K562 (cell line): ENCODE measurements at regions not wholly inside any gene's neighbourhood (a gene's known extent, or its start where the extent isn't known, plus 50 kb on each side); places are given as distances from the start of the nearest gene placed in this dataset.

Experiments
- ATAC-seq: fragments of 200-7000 bp; cut with Tn5 transposase; 3 replicates; pipeline ENCODE4 v1.9.1; 2020; ENCODE audit warnings: moderate library complexity
- BruUV-seq: library from RNA; stranded (reverse); fragments of 400-500 nt; replicated peaks from 2 replicates; lab custom pipeline; 2021; lab: Mats Ljungman, UMichigan
- CTCF ChIA-PET: fragments of 300-600 bp; formaldehyde crosslinking; extraction: SDS; loops from one replicate; lab custom pipeline; 2021; ENCODE audit warnings: low intra/inter-chr PET ratio; lab: Yijun Ruan, JAX
- POLR2A ChIA-PET: fragments of 300-600, 350-650 bp; sonication (Branson Sonifier 250); formaldehyde crosslinking; extraction: SDS; loops from one replicate; lab custom pipeline; 2021; ENCODE audit warnings: antibody characterized with exemption, inconsistent platforms; lab: Yijun Ruan, JAX
- DNase-seq, 4 experiments: peaks; one replicate each; pipeline versions ENCODE4 v3.0.0 to v3.0.0-alpha.2; 2011 to 2018; ENCODE audit warnings: low spot score in 3 of 4, mixed read lengths in 3 of 4; ENCODE audit errors: extremely low read depth in 1 of 4
- FAIRE-seq: peaks from 2 replicates; lab custom pipeline; 2011; peaks lifted over from hg19 to GRCh38; lab: Jason Lieb, UNC
- H2AFZ ChIP-seq: 2 replicates; pipeline ENCODE4 v1.6.0; 2011; ENCODE audit warnings: low read depth, low read length, control low read depth, inconsistent platforms
- H3K27ac ChIP-seq: fragments of 200-600 bp; 3 replicates; pipeline ENCODE4 v1.8.0; 2011; ENCODE audit warnings: low read depth, mild to moderate bottlenecking, control low read depth, inconsistent platforms, low read length, moderate library complexity, mixed read lengths; ENCODE audit errors: extremely low read depth
- H3K27me3 ChIP-seq, 2 experiments: fragments of 300-600 bp in 1 of 2; 2 replicates in 1 of 2; 3 replicates in 1 of 2; pipeline versions ENCODE4 v1.6.0 to v1.8.0; 2011; ENCODE audit warnings: inconsistent platforms in 2 of 2, low read length in 2 of 2, mild to moderate bottlenecking in 1 of 2, mixed read lengths in 1 of 2, moderate library complexity in 1 of 2; ENCODE audit not compliant: control insufficient read depth in 2 of 2, insufficient read depth in 2 of 2
- H3K36me3 ChIP-seq: fragments of 300-600 bp; 3 replicates; pipeline ENCODE4 v1.8.0; 2011; ENCODE audit warnings: mild to moderate bottlenecking, low read length, inconsistent platforms; ENCODE audit not compliant: control insufficient read depth, insufficient read depth
- H3K4me1 ChIP-seq, 2 experiments: fragments of 200-600 bp in 1 of 2; replicated peaks in 1 of 2; 2 replicates in 1 of 2; 3 replicates in 1 of 2; pipeline versions ENCODE4 v1.5.1 to v1.8.0; 2011; ENCODE audit warnings: inconsistent platforms in 2 of 2, low read length in 2 of 2, mild to moderate bottlenecking in 1 of 2, mixed read lengths in 1 of 2, moderate library complexity in 1 of 2; ENCODE audit not compliant: control insufficient read depth in 2 of 2, insufficient read depth in 2 of 2
- H3K4me2 ChIP-seq: 2 replicates; pipeline ENCODE4 v1.6.1; 2011; ENCODE audit warnings: low read length, control low read depth, inconsistent platforms, mixed read lengths; ENCODE audit not compliant: insufficient read depth
- H3K4me3 ChIP-seq: fragments of 200-600 bp; sonication (generic), shearing (Covaris generic); 2 replicates; pipeline ENCODE4 v1.5.1; 2016; ENCODE audit warnings: control low read depth, inconsistent platforms
- H3K79me2 ChIP-seq: fragments of 200-600 bp; 3 replicates; pipeline ENCODE4 v1.8.0; 2011; ENCODE audit warnings: low read length, inconsistent platforms; ENCODE audit not compliant: control insufficient read depth, insufficient read depth
- H3K9ac ChIP-seq, 2 experiments: 2 replicates each; pipeline versions ENCODE4 v1.6.0 to v1.6.1; 2011; ENCODE audit warnings: low read depth in 2 of 2, low read length in 2 of 2, control low read depth in 1 of 2, inconsistent platforms in 1 of 2, mild to moderate bottlenecking in 1 of 2, mixed read lengths in 1 of 2; ENCODE audit not compliant: insufficient read depth in 1 of 2
- H3K9me1 ChIP-seq: one replicate; pipeline ENCODE4 v1.6.0; 2011; ENCODE audit warnings: inconsistent platforms, mild to moderate bottlenecking, low read length, moderate library complexity; ENCODE audit not compliant: control insufficient read depth, insufficient read depth
- H3K9me3 ChIP-seq: replicated peaks from 2 replicates; pipeline ENCODE4 v1.5.1; 2011; ENCODE audit warnings: low read depth, low read length, inconsistent platforms; ENCODE audit not compliant: control insufficient read depth, insufficient read depth
- H4K20me1 ChIP-seq: replicated peaks from 2 replicates; pipeline ENCODE4 v1.6.1; 2011; ENCODE audit warnings: low read length, inconsistent platforms, mixed read lengths; ENCODE audit not compliant: control insufficient read depth, insufficient read depth
- IRF9 ChIP-seq: fragments of 450-650 bp; IDR thresholded peaks from 2 replicates; pipeline ENCODE4 v1.6.1; 2016; ENCODE audit warnings: missing biosample characterization, missing genetic modification characterization
- MLLT1 ChIP-seq, 2 experiments: fragments of 450-650 bp; IDR thresholded peaks; 2 replicates each; pipeline ENCODE4 v1.6.1; 2016
- ZNF717 ChIP-seq: fragments of 250-450 bp; sonication (Bioruptor Pico); IDR thresholded peaks from 2 replicates; pipeline ENCODE4 v1.5.0; 2021
- ZNF77 ChIP-seq: fragments of 250-450 bp; sonication (Bioruptor Pico); IDR thresholded peaks from 2 replicates; pipeline ENCODE4 v1.5.0; 2020
- WGBS: fragments of 100-300 bp; shearing (Covaris generic); methylation state at CpG from one replicate; pipeline ENCODE4 v1.1.6; 2016; ENCODE audit warnings: low coverage, mixed read lengths; ENCODE audit not compliant: insufficient coverage; ENCODE audit errors: missing lambda C conversion rate; 5-methylcytosine and 5-hydroxymethylcytosine counted together
- in situ Hi-C: fragments of 300-500 bp; cut with MboI; formaldehyde crosslinking; loops from 4 replicates; pipeline ENCODE4 v1.15.0; 2018; ENCODE audit warnings: inconsistent platforms, mixed read lengths
- intact Hi-C: fragments of 100-400 bp; cut with micrococcal nuclease; formaldehyde crosslinking; loops from 2 replicates; pipeline ENCODE4 v1.14.2; 2022

GRCh38 chr20:41881466-41882046 is 263.4 kb upstream of the CHD6 start (continued):
- TF ChIP-seq ZNF717 (CRISPR knock-in tag) (no peak), IRF9 (no peak), MLLT1 (IDR thresholded peaks at IDR 0.05) (no peak)

DNA sequence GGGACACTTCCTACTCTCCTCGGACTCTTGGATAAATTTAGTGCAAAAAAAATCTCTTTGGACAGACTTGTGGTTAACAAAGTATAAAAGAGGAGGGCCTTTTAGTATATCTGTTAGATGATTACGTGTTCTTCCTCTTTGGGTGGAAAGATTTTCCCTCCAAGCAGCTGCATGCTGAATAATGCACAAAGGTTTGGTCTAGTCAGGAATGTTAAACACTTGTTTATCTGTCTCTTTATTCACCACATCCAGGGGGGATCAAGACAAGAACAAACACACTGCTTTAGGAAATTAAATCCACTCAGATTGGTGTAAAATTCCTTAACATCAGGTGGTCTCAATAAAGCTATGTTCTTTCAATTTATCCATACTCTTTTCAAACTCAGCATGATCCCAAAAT is 260.9 kb upstream of the CHD6 start:
- Histone ChIP-seq H3K9me3 (no peaks in the 10 kb centered on the region), H3K4me3 (no peak overlapping the region), H3K36me3 (no peaks in the 10 kb centered on the region), H4K20me1 (no peaks in the 10 kb centered on the region), H3K4me1 (no peaks in the 10 kb centered on the region), H2AFZ (no peak overlapping the region), H3K4me2 (no peak overlapping the region), H3K79me2 (no peaks in the 10 kb centered on the region), H3K9ac (no peak overlapping the region), H3K27me3 (0 out of 5 replicates have a peak, but pooled peaks cover 0 to 2% of the 10 kb centered on the region in 2 experiments), H3K9me1 (no peaks in the 10 kb centered on the region), H3K27ac (no peak overlapping the region)
- in situ Hi-C loops (no loop called here), intact Hi-C loops (no loop called here)
- TF ChIP-seq ZNF77 (CRISPR knock-in tag), result no peak
- ATAC-seq (no peak), DNase-seq (no peak), FAIRE-seq (no peak)
- POLR2A ChIA-PET, result interaction anchor here (1.2 kb wide), 1 partner anchor 10 kb away, joined by 3 read pairs; no protein-coding TSS in a partner anchor
- BruUV-seq, result no TSS peak
- CTCF ChIA-PET, result no interaction called here
- 0% methylated on average over 2 of the region's 2 CpGs for WGBS
